T follicular helper cell (primary cell): ENCODE measurements at regions not wholly inside any gene's neighbourhood (a gene's known extent, or its start where the extent isn't known, plus 50 kb on each side); places are given as distances from the start of the nearest gene placed in this dataset.
"Not testable (repeated sequence)": the region's sequence is repeated elsewhere in the genome, so short reads cannot be mapped to it uniquely, and the experiment has no call there.

Experiments
- DNase-seq: peaks from one replicate; pipeline ENCODE4 v3.0.0-alpha.2; 2020; ENCODE audit warnings: low read depth

DNA sequence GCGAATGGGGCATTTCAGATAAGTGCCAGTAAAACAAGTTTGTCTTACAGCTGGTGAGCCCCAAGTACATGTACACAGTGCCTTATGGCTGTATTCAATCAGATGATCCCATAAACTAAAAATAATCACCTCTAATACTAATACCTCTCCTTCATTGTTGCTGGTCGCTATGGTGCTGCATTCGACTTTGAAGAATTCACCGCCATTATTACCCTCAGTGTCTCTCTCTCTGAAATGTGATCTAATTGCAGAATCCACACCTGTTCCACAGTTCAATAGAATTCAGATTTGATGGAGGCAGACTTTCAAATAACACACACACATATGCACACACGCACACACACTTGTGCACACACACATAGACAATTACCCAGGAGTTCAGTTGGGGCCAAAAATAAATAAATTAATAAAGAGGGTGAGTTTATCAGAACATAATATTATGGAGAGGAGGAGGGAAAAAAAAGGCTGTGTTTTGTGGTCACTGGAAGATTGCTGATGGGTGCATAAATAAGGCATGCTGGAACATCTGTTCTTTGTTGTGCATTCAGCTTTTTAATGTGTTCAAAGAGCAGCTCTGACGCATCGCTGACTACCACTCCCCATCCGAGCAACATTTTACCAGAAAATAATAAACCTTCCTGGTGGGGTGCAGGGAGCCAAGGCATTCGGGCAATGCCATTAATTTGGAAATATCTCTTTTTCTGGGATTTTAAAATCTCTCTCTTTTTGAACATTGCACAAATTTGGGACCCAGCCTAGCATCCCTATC, 235.7 kb downstream of the SATB1 start:
- DNase-seq: no peak

DNA sequence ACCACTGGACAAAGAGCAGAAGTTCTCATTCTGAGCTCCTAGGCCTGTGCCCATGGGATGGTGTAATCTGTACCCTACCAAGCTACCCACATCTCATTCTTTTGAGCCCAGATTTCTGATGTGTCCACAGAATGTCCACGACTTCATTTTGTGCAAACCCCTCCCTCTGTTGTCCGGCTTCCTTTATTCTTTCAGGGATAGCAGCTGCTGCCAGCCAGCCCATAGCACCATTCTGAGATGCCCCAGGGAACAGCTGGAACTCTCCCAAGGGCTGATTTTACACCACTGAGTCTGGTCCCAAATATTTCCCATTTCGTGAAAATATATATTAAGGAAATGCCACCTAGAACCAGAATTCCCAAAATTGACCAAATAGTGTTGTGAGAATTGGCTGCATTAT, 236.6 kb downstream of the SATB1 start:
- DNase-seq: no peak

DNA sequence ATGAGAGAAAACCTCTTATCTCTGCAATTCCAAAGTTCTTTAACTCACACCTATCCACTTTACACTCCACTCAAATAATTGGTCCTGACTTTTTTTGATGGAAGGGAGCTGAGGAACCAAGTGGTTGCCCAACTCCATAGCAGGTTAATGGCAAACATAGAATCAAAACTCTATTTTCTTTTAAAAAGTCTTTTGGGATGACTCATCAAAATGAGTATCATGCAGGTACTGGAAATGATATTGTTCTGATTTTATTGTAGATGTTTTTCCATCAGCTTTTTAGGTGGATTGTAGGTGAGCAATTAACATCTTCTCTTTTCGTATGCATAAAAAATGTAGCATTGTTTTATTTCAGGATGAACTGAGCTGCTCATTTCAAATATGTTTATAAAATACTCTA, 239.5 kb downstream of the SATB1 start:
- no peak for DNase-seq

DNA sequence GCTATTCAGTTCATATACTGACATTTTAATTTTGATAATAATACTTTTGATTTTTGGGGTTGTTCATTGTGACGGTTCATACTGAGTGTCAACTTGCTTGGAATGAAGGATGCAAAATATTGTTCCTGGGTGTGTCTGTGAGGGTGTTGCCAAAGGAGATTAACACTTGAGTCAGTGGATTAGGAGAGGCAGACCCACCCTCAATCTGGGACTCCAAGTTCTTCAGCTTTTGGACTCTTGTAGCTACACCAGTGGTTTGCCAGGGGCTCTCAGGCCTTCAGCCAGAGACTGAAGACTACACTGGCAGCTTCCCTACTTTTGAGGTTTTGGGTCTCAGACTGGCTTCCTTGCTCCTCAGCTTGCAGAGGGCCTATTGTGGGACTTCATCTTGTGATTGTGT, 242.2 kb downstream of the SATB1 start:
- DNase-seq: not testable (repeated sequence)

DNA sequence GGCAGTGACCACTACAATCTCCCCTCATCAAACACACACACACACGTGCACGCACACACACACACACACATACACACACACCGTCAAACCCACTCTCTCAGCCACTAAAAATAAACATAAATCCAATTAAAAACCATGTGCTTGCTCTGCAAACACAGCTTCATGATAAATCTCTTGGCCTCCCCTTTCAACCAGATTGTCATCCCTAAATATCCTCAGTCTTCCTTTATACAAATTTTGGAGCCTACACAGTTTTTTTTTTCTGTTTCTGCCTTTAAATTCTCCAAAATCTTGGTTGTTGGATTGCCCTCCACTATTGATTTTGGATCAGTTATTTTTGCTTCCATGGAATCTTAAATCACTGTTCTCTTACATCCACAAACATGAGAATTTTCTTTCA, 245.6 kb downstream of the SATB1 start:
- DNase-seq: no peak

DNA sequence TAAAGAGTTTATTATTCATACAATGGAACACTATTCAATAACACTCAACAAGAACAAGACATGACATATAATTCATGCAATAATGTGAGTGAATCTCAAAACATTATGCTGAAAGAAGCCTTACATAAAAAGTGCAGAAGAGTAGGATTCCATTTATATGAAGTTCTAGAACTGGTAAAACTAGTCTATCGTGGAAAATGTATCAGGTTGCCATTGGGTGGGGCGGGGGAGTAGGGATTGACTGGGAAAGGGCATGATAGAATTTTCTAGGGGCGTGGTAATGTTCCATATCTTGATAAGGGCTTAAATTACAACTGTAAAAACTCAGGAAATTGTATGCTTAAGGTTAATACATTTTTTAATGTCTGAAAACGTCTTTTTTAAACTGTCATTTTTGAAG, 247.9 kb downstream of the SATB1 start:
- no peak for DNase-seq

DNA sequence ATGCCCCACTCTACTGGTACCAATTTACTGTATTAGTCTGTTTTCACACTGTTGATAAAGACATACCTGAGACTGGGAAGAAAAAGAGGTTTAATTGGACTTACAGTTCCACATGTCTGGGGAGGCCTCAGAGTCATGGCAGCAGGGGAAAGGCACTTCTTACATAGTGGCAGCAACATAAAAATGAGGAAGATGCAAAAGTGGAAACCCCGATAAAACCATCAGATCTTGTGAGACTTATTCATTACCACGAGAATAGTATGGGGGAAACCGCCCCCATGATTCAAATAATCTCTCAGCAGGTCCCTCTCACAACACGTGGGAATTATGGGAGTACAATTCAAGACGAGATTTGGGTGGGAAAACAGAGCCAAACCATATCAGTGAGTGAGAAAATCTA, 251.2 kb downstream of the SATB1 start:
- not testable (repeated sequence) for DNase-seq

DNA sequence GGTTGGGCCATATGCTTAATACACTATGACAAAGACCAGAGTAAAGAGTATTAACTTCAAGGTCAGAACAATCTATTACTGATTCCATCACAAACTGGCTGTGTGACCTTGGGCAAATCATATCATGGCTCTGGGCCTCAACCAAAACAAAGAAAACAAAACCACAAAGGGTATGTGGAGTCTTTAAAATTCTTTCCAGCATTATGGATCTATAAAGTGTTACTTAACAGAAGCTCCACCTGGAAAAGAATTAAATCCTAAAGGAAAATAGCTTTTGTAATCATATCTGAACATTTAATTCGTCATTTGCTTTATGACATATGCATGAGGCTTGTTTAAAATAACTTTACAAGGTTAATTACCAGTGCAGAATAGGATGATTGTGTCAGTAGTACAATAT, 265.5 kb downstream of the SATB1 start:
- no peak for DNase-seq

DNA sequence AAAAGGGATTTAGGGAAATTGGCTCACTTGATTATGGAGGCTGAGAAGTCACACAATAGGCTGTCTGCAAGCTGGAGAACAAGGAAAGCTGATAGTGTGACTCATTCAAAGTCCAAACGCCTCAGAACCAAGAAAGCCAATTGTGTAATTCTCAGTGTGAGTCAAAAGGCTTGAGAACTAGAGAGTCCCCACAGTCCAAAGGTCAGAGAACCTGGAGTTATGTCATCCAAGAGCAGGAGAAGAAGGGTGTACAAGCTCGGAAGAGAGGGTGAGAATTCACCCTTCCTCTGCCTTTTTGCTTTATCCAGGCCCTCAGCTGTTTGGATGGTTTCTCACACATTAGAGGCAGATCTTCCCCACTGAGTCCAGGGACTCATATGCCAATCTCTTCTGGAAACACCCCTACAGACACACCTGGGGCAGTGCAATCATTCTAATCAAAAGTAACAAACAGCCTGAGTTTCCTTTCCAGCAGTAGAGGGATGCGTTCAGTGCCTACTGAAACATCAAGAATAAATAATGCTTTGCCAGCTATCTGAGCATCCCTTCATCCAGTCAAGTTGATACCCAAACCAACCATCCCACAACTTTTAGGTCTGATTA, 271.5 kb downstream of the SATB1 start:
- no peak for DNase-seq

DNA sequence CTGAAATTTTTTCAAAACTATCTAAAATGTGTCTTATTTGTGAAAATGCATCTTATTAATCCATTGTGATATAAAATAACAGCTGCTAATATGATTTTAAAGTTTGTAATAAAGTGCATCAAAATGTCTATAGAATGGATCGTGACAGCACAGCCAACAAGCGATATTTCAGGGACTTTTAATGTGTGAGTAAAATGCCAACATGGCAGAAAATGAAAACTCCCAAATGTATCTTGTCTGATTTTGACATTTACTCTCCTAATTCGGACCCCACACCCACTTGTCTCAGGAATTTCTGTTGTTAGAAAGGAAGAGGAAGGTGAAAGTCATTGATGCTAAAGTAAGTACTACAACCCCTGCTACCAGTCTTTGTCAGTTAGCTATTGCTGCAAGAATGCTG, 273.9 kb downstream of the SATB1 start:
- no peak for DNase-seq

DNA sequence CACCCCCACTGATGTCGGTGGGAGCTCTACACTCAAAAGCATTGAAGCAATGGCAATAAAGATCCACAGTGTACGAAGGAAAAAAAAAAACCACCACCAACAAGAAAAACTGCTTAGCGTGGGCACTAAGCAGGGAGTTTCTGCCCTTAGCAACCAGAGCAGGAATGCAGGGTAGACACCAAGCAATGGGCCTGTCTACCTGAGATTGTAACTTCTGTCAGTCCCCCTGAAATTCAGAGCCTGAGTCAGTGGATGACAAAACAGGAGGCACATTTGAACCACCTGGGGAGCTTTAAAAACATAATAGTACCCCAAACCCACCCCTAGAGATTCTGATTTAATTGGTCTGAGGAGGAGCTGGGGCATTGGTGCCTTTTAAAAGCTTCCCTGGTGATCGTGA, 275.2 kb downstream of the SATB1 start:
- DNase-seq: no peak

DNA sequence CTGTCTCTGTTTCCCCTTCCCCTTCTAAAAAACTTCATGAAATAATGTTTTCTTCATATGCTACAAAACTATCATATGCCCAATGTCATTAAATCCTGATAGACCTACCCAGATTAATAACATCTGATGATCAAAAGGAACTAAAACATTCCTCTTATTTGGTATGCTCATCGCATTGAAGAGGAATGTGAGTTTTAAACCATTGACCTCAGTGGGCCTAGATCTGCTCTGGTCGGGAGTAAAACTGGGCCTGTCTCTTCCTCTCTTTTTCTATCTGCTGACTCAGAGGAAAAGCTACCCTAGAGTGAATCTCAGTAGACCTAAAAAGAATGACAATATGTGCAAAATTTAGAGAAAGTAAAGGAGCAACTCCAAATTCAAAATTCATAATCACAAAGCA, 275.8 kb downstream of the SATB1 start:
- no peak for DNase-seq

DNA sequence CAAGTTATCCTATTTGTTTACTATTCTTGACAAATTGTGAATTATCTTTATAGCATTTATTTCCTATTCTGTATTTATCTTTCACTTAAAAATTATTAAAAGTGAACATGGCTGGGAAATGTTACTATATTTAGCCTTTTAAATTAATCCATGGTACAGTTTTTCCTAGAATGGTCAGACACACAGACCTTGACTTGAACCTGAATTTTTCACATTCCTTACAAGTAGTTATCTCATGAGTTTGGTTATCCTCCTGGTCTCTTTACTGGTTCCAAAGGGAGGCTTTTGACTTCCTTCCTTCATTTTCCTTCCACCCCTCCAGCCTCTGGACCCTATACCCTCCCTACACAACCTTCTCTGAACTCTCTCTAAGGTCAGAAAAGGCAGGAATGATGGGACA, 280.6 kb downstream of the SATB1 start:
- no peak for DNase-seq

DNA sequence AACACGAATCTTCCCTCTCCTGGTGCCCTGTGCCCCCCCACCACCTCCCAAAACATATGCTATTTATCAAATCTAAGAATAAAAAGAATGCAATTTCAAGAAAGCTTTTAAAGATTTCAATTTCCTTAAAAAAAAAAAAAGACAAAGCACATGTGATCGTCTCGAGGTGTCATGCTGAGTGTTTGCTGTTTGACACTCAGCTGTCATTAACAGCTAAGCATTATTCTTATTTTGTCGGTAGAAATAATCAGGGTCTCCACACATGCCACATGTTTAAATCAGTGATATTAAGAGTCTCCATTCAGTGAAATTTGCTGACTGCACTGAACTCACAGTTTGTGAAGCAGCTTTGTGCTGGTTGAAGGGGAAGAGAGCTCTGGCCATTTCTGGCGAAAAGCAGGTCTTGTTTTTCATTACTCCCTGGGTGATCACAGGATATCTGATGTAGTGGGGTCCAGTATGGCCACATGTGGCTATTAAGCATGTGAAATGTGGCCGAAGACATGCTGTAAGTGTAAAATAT, 281.8 kb downstream of the SATB1 start:
- DNase-seq: no peak

DNA sequence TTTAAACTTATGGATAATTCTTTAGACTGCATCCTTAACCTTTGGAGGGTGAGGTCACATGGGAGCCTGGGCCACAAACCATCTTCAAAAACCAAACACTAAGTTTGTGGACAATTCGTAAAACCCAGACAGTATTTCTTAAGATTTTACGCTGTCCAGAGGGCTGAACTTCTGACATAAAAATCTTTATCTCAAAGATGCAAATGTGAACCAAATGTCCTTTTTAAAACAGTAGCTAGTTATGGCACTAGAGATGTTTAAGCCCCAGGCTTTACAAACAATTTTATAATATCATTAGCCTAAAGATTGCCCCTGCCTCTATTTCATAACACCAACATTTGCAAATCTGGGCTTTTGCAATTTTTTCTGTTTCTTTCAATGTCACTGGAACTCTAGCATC, 287.2 kb downstream of the SATB1 start:
- no peak for DNase-seq

DNA sequence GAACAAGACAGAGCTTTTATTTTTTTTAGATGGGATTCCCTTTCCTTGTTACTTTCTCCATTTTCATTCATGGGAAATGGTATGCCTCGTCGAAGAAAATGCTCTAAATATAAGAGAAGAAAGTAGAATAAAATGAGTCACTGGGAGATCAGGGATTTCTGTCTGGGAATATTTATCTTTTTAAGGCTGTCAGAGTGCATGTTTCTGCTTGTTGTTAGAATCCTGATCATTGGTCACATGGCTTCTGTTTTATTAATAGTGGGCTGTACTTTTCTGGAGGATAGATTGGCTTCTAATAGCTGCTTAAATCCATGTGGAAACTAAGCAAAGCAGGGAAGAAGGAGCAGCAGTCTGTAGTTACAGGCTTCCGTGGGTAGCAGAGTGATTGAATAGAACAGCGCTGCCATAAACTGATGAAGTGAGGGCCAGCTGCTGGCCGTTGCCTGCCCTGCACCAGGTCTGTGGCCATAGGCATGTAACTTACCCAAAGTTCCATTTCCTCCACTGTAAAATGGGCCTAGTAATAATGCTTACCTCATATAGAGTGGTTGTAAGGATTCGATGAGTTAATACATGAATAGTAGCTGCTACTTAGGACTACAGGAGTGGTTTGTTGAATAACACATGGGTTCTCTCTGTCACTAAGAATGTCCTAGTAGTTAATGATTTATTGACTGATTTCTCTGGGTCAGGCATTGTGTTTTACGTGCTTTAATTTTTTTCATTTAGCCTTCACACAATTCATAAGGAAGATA, 289.9 kb downstream of the SATB1 start:
- no peak for DNase-seq

DNA sequence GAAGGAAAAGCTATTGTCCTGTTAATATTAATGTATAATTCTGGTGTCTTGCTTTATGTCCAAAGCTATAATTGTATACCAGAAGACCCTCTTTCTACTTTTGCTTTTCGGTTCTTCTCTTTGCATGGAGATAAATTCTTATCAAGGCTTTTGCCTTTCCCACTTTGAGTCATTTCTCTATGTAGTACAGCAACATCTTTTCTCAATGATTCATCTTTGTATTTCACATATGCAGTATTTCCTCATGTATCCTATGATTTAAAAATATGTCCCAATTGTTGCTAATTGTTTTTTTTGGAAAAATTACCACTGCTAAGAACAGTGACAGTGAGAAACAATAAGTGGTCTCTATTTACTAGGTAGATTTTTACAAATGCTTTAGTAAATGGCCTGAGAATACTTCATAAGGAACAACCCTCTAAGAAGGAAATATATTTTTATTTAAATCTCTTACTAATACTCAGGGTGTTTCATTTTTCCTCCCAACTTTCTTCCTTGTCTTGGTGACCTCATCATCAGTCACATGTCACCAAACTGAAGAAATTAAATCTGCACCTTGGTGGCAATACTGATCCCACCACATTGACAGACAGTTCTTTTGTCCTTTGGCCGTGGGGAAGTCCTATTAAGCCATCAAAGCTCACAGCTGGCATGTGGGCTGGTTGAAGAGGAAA, 290.6 kb downstream of the SATB1 start:
- DNase-seq: no peak

DNA sequence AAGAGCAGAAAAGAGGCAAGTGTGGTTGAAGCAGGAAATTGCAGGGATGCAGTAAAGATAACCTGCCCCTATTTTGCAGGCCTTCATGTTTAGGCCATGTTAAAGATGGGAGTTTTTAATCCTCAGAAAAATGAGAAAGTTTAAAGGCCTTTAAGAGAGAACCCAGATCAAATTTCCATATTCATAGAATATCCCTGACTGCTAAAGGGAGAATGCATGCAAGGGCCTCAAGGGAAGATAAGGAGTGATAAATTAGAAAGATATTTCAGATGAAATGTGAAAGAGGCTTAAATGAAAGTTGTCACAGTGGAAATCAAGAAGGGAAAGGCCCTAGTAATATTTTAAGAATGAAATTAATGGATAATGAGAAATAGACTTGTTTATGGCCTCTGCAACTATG, 292.1 kb downstream of the SATB1 start:
- no peak for DNase-seq

DNA sequence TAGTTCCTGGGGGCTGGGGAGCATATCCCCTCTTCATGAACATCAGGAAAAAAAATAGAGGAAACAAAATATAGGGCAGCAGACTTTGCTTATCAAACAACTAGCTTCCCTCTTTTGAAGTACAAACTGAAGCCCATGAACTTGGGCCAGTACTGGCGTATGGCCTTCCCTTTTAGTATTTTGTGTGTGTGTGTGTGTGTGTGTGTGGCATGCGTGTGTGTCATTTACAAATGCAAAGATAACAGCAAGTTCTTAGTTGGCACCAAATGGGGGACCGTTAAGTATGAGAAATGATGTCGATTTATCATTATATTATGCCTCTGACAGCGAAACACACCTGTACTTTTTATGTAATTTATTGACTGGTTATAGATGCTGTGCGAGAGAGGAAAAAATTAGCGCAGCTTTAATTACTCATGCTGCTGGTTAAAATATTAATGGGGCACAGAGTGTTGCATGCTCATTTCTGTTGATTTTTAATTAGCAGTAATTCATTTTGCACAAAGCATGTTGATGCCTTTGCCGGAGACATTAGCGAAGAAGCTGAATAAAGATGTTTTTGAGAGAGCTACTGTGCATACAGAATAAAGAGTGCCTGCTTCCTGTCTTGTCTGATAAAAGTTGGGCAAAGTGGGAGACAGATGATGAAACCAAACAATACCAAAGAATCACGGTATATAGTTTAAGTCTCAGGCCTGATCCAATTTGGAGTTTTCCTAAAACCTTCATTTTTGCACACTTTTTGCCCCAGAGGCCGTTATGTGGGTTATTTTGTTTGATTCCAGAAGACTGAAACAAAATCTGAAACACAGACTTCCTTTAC, 297.1 kb downstream of the SATB1 start:
- no peak for DNase-seq

DNA sequence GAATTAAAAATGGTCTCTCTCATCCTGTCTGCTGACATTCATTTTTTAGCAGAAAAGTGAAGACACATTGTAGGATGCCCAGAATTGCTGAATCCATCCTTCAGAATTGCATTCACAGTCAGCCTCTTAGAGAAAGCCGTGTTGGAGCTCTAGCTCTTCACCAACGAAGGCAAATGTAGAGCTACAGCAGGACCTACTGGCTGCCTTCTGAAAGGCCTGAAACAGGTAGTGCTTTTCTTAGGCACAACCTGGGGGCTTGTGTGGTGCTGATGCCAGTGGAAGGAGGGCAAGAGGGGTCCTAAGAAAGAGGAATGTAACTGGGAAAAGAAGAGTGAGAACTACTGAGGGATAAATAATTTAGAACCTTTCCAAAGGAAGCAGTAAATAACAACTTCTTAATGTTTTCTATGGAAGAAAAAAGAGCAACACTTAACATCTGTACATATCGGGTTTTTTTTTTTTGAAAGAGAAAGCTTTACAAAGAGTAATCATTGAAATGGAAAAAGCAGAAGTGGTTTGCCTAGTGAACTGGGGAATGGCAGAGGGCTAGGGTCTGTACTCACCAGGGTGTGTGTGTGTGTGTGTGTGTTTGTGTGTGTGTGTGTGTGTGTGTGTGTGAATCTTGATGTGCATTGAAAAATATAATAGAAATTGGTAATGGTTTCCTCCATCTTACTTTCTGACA, 297.8 kb downstream of the SATB1 start:
- DNase-seq: no peak

DNA sequence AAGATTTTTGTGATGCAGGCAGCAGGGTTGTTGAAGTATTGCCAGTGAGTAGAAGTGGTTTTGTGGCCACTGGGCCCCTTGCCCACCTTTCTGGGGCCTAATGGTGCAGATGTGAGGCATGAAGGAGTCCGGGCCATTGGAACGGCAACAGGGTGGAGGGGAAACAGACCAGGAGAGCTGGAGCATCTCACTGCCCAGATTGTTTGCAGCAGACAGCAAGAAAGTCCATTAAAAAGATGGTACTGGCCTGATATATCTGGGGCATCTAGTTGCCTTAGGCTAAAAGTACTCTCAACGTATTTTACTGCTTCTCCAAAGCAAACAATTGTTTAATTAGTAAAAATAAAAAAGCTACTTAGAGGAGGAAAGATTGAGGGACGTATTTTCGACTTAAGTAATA, 298.4 kb downstream of the SATB1 start:
- DNase-seq: no peak
